ENCODE measurements at regions not wholly inside any gene's neighbourhood (a gene's known extent, or its start where the extent isn't known, plus 50 kb on each side); places are given as distances from the start of the nearest gene placed in this dataset.

DNA sequence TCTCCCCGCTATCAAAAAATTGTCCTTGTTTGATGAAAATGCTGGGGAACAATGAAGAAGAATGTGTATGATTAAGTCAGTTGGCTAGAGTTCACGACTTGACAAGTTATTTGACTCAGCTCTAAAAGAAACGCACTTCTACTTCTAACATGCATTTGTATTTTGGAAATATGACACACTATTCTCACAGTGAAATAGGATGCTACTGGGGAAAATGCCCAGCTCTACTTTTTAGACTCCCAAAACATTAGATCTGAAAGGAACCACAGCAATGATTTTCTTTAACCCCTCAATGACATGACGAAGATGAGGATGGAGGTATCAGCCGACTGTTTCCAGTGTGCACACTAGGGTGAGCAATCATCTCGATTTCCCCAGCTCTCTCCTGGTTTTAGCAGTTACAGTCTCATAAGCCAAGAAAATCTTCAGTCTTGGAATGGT is 83.6 kb upstream of the PCSK1 start:
- TF ChIP-seq, protein P1, sequence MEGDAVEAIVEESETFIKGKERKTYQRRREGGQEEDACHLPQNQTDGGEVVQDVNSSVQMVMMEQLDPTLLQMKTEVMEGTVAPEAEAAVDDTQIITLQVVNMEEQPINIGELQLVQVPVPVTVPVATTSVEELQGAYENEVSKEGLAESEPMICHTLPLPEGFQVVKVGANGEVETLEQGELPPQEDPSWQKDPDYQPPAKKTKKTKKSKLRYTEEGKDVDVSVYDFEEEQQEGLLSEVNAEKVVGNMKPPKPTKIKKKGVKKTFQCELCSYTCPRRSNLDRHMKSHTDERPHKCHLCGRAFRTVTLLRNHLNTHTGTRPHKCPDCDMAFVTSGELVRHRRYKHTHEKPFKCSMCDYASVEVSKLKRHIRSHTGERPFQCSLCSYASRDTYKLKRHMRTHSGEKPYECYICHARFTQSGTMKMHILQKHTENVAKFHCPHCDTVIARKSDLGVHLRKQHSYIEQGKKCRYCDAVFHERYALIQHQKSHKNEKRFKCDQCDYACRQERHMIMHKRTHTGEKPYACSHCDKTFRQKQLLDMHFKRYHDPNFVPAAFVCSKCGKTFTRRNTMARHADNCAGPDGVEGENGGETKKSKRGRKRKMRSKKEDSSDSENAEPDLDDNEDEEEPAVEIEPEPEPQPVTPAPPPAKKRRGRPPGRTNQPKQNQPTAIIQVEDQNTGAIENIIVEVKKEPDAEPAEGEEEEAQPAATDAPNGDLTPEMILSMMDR (IDR thresholded peaks at IDR 0.05; ENCODE audit: low read depth, low read length): no peak
- no peak overlapping the region for H3K4me3 ChIP-seq (ENCODE audit: low read depth, low read length)

DNA sequence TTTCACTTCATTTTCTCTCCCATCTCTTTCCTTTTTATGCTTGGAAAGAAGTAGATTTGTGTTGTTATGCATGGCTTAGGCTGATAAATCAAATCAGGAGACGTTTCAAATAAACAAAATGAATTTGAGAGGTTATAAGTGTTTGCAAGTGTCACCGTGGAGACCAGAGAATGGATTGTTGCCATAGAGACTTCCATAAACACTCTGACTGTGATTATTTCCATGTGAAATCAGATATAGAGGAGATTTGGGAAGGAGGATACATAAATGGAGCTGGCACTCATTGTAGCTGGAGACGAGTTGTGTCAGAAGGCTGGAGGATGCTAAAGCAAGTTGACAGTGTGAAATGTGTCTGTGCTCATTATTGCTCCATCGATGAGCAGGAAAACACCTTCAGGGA is 84.2 kb upstream of the PCSK1 start:
- no peak overlapping the region for H3K4me3 ChIP-seq (ENCODE audit: low read depth, low read length)

DNA sequence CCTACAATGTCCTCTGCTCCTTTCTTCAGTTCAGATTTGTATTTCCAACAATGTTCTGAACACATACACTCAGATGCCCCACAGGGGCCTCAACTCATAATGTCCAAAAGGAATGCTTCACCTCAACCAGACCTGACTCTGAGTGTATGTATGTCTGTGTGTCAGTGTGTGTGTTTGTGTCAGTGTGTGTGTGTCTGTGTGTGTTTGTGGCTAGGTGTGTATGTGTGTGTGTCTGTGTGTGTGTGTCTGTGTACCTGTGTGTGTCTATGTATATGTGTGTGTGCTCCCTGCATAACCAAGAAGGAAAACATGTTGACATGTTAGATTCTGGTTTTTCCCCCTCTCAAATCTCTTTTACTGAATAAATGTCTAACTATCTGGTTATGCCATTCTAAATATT is 87.3 kb upstream of the PCSK1 start:
- H3K4me3 ChIP-seq (ENCODE audit: low read depth, low read length): no peak overlapping the region
- TF ChIP-seq, protein P1 (IDR thresholded peaks at IDR 0.05; ENCODE audit: low read depth, low read length): no peak

More for the DNA sequence above, 84.2 kb upstream of the PCSK1 start:
- TF ChIP-seq, protein P1 (IDR thresholded peaks at IDR 0.05; ENCODE audit: low read depth, low read length): no peak

DNA sequence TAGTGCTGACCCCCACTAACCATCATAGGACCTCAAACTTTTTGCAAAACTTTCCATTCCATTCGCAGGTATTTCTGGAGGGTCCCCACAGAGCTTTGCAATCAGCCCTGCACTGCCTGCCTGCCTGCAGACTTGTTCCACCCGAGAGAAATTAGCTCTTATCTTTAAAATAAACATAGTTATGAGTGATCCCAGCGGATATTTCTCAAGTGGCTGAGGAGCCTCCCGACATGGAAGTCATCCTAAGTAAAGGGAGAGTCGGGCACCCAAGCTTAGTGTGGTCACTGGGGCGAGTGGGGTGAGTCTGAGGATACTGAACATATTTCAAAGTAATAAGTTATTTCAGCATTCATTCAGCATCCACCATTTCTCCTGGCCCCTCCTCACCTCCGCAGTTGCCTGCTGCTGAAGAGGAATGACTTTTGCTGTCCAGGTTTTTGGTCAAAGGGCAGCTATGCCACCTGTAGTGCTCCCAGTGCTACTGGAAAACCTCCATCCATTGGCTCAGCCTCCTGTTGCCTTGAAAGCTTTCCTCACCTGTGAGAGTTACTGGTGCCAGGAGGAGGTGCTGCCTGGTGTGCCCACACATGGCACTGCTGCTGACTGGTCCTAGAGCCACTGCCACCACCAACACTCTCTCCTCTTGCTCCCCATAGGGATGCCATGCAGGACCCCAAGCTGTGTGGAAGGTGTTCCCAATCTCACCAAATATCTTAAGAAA is 89.7 kb upstream of the PCSK1 start:
- no peak overlapping the region for H3K4me3 ChIP-seq (ENCODE audit: low read depth, low read length)
- TF ChIP-seq, protein P1 (IDR thresholded peaks at IDR 0.05; ENCODE audit: low read depth, low read length): no peak

DNA sequence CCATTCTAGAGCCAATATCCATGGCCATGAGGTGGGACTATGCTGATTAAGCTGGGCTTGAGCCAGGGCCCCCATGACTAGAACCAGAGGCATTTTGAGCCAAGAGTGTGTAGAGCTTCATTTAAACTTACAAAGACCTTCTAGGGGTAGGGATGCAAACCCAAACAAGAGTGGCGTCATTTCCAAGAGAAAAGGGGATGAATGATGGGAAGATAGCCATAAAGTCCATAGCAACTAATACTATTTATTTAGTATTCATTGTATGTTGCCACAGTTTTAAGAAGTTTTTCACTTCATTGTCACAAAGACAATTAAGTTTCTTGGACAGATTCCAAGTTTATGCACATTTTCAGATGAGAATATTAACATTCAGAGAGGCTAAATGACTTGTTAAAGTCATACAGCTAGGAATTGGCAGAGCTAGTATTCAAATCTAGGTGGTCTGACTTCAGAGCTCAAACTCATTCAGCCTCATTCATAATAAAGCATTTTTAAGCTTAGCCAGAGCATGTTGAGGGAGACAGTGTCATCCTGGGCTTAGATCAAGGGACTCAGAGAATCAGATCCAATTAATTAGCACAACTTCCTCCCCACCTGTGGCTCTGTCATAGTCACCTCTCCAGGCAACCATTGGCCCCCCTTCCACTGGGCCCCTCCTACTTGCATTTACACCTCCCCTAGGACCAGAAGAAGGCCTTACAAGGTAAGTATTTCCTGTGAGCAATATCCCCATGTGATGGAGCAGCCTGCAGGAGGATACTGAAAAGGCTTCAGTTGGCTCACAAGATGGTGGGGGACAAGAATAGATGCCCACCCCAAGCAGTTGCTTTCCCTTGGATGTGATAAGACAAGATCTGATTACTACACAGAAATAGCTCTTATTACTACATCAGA is 95.0 kb upstream of the PCSK1 start:
- TF ChIP-seq, protein P1 (IDR thresholded peaks at IDR 0.05; ENCODE audit: low read depth, low read length): no peak
- H3K4me3 ChIP-seq (ENCODE audit: low read depth, low read length): no peak overlapping the region

DNA sequence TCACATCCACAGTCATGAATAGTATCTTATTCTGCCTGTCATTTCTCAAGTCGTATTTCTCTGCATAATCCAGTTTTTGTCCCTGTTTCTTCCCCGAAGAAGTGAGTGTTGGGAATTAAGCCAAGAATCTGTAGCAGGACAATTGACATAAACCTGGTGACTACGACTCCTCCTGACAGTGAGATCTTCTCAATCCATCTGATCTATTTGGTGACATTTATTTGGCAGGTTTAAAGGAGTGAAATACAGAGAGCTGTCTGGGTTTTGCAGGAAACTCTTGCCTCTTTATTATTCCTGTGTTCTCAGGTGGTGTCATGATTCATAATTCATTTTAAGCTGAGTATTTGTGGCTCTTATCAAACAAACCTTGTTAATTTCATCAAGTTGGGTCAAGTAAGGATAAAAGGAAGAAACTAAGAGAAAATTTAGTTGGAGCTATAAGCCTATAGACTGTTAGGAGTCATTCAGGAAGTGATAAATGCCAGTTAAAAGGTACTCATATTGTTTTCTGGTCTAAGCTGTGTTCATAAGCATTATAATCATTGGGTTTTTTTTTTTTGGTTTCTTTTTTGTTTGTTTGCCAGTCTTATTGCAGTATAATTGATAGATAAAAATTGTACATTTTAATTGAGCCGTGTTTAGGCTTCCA is 95.9 kb upstream of the PCSK1 start:
- H3K4me3 ChIP-seq (ENCODE audit: low read depth, low read length): no peak overlapping the region
- TF ChIP-seq, protein P1 (IDR thresholded peaks at IDR 0.05; ENCODE audit: low read depth, low read length): no peak

Measured in WI38 (cell line).